GM19240 (cell line): ENCODE measurements at regions not wholly inside any gene's neighbourhood (a gene's known extent, or its start where the extent isn't known, plus 50 kb on each side); places are given as distances from the start of the nearest gene placed in this dataset.

Source experiments
- DNase-seq: peaks from one replicate; pipeline ENCODE4 v3.0.0; 2011; ENCODE audit warnings: low spot score; ENCODE audit not compliant: insufficient read length

DNA sequence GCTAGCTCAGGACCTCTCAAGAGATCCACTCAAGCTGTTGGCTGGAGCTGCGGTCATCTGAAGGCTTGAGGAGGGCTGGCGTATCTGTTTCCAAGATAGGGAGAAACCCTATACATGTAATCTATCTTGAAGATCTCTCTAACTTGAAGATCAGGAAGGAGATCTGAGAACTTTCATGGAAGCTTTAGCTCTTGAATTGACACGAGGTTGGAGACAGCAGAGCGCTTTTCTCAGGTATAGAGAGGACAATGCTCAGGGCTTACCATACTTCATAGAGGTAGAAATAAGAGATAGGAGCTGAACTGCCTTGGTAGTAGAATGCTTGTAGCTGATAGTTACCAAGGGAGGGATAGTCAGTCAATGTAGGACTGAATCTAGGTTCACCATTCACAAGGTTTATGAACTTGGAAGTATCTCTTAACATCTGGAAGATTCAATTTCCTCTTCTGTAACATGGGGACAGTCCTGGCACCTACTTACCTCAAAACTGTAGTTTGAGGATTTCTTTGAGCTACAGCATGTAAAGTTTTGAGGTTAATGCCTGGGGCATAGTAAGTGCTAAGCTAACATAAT is 267.0 kb upstream of the MAF start:
- DNase-seq: no peak

DNA sequence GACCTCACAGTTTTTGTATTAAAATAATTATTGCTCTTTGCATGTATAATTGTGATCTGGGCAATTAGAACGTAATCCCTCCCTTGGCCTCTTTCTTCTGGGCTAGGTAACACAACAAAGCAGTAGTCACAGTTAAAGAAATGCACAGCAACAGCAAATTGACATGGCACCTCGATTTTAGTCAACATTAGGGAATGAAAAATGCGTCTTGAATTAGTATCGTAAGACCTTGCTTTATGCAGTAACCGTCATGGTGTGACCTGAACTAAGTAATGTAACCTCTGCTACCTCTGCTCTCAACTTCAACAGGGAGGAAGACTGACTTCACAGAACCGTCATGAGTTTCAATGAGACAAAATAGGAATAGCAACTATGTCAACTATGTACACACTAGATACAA is 265.4 kb upstream of the MAF start:
- DNase-seq: no peak

DNA sequence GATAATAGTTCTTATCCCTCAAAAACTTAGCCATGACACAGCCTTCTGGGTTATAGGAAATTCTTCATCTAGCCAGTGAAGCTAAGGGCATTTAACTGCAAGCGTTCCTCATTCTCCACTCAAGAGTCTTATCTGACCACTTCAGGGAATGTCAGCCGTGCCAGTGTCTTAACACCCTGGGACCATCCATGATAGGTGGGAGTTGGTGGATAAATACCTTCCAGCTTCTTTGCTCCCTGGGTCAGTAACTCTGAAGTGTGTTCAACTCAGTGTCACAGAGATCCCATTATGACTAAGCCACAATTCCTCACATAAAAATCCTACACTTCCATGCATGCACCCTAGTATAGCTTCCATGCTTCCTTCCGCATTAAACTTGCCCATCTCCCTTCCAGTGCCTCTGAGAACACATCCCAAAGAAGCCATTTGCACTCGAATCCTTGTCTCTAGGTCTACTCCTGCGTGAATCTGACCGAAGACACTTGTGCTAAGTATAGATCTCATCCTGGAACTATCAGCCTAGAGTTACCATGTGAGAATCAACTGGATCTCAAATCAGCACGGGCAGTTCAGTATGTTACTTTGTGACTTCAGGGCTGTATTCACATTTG is 264.3 kb upstream of the MAF start:
- DNase-seq: no peak

DNA sequence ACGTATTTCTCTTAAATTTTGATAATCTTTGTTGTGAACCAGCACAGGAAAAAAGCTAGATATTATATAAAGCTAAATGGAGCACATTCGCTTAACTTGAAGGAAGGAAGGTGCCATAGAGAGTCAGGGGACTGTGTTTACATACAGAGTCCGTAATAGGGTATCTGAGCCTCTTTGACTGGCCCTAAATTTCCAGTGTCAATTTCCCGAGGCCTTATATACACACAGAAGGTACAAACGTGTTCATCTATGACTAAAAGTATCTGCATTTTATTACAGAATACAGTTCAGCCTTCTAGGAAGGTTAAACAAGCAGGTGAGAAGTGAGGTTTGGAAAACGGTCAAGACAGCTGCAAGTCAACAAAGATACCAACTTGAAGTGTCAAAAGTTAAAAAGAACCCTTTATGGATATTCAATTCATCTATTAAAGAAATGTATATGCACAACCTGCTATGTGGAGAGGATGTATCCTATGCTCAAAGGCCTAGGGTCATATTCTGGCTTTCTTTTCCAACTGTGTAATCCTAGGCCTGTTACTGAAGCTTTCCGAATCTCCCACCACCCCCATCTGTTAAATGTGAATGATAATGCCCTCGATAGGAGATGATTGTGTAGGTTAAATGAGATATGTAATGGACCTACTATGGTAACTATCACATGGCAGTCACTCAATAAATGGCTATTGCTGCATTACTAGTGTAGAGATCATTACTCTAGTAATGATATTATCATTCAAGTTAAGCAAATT is 263.7 kb upstream of the MAF start:
- no peak for DNase-seq

DNA sequence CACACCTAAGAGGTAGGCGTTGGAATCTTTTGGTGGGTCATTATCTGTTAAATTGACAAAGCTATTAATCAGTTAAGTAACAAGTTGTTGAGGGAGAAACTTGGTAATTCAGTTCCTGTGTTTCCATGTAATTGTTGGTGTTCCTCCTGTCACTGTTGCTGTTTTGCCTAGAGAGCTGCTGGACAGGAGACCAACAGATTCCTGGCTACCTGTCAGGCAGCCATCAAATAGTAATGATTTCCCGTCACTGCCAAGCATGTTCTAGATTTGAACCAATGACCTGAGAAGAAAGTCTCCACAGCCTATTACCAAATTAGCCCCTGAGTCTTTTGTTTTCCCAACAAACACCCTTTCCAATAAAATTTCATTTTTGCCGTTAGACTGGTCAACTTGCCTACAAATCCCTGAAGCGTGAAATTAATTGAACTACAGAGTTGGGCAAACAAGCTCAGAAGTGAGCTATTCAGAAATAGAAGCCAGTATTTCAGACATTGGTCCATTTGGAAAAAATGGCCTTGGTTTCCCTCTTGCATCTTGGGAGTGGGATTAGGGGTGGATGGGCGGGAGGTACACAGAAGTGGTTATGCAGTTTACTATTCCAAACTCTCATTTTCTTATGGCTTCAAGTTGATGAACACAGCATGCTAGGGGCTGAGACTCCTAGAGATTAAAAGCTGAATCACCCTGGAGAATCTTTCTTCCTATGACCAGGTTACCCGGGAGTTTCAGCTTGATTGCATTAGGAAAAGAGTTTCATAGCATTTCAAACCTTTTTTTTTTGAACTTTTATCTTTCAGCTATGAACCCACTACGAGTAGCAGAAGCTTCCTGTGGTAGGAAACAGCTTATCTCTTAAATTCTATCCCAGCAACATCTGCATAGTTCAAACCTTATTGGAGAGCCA is 262.8 kb upstream of the MAF start:
- no peak for DNase-seq

DNA sequence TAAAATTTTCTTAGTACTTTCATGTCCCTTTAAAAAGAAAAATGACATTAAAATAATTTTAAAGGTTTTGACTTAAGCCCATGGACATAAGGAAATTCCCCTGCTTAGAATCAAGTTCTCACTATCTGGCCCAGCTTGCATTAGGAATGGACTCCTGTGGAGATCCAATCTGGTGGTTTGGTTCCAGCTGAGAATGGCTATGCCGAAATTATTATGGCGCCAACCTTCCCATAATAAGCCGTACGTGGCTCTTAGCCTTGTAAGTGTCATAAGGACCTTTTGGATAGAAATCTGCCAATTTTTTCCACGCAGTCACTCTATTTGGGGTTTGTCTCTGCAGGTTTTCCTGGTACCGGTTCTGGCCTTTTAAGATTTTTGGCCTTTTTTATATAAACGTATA is 262.1 kb upstream of the MAF start:
- no peak for DNase-seq

DNA sequence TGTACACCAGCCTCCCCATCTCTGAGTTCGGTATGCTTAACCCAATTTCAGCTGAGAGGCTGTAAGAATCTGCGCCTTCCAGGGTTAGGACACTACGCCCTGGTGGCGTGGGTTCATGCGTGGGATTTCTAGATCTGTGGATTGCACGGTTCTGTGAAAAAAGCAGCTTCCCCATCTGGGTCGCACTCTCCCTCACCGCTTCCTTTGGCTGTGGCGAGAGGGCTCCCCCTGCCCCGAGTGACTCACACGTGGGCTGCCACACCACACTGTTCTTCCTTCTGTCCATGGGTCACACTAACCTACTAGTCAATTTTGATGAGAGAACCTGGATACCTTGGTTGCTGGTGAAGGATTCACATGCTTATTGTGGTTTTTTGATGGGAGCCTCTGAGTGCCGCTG is 256.0 kb upstream of the MAF start:
- no peak for DNase-seq

DNA sequence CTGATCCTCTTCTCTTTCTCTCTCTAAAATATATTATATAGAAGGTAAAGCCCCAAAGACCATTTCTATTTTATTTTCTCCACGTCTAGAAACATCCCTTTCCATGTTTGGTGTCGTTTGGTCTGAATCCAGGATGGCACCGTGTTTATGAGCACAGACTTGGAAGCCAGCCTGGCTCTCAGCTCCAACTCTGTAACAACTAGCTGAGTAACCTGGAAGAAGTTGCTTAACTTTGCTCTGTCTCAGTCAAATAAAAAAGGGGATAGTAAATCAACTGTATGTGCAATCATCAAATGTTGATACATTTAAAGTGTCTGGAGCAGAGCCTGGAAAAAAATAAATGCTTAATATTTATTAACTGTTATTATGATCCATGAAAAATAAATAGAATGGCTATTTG is 249.8 kb upstream of the MAF start:
- DNase-seq: no peak

DNA sequence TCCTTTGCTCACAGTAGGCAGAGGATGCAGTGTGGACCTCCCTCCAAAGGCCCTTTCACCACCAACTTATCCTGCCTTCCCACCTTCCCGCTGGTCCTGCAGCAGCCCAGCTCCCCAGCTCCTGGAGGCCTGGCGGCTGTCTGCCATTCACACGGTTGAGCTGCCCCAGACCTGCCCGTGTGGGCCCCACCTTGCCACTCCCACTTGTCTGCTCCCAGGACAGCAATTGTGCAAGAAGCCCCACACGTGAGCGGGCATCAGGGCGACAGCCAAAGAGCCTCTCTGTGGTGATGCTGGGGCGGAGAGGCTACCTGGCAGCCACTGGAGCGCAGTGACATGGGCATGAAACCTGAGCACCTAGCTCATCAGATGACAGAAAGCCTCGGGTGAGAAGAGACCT is 248.6 kb upstream of the MAF start:
- DNase-seq: no peak

DNA sequence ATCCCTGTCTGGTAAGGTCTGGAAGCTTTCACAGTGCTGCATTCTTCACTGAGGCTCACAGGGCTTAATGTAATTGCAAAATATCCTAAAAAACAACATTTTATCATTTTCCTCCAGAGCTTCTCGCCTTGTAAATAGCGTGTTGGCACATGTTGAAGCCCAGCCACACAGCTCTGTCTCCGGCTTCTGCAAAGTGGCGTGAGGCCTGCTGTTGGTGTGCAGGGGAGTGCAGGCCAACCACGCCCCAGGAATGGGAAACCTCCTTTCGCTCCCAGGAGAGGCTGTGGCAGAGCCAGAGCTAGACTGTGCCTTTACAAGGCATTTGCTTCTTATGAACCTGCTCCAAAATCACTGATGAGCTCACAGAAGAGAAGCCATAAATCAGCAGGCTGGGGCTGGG is 248.2 kb upstream of the MAF start:
- DNase-seq: no peak

DNA sequence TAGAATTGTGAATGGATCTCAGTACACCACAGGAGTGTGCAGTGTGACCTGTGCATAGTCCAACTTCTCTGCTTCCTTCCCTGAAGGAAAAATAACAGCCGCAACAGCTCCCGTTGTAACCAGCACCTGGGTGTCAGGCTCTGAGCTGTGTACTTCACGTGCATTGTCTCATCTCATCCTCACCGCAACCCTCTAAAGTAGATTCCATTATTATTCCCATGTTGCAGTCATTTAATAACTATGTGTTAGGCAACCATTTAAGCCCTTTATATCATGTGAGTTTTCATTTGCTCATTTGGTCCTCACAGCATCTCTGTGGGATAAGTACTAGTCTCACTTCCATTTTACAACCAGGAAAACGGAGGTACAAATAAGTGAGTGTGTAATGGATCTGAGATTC is 247.0 kb upstream of the MAF start:
- DNase-seq: no peak

DNA sequence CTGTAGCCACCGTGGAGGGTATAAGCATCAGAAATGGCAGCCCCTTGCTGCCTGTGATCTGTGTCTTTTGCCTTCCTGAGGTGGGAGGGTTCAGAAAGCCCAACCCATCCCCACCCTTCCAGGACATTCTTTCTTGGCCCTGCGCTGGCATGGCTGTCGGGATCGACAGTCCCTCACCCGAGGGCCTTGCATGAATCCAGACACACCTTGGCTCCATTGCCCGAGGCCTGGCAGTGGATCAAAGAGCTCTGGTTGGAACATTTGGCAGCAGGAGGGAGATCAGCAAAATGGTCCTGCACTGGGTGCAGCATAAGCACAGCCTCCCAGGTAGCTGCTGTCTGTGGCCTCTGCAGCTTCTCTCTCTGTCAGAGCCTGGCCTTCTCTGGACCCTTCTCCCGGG is 246.6 kb upstream of the MAF start:
- no peak for DNase-seq

DNA sequence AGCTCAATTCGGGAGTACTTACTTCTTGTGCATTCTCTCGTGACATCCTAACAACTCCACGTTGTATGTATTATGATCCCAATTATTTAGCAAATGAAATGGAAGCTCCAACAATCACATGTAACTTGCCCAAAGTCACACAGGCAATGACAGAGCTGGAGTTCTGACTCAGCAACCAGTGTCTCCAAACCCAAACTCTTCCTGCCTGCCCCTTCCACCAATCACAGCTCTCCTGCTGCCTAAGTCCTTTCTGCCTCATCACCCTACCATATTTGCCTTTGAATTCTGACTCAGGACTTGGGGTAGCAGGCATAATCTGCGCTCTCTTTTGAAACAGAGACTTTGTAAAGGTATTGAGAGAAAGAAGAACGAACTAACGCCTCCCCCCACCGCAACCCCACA is 245.2 kb upstream of the MAF start:
- DNase-seq: no peak

DNA sequence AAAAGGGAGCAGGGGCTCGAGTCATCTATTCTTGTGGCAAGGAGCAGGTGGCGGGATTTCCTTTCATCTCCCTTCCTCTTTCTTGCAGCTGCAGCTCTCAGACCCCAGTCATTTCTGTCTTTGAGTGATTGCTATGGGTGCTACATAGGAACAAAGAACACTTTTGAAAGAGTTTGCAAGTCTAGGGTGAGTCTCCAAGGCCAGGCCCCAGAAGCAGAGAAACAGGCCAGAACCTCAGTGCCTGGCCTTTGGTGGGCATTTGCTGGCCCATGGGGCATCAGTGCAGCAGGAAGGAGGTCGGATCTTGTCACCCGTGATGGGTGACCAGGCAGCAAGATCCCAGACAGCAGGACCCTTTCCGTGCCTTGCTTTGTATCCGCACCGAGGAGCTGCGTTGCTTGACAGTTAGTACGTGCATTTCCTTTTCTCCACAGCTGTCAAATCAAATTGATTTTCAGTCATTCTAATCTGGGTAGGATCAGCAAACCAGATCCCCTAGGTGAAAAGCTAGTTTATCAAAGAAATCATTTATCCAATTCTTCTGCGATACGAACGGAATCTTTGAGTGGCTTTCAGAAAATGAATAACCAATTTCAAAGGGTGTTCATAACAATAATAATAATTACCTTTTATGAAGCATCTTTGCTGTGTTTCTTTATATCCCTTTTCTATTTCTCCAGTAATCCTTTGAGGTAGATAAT is 244.6 kb upstream of the MAF start:
- no peak for DNase-seq

DNA sequence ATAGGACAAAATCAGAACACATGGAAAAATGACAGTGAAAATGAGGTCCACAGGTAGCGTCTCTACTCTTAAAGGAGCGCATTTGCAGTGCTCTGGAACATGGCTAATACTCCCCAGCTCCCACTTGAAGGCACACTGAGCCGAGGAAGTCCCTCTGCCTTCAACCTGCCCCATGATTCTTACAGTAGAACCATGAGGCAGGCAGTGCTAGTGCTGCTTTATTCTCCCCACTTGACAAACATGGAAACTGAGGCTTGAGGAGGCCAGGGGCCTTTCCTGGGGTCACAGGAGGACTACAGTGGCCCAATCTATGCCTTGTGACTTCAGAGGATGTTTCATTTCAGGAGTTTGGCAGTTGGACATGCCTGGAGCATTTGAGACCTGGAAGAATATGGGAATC is 244.1 kb upstream of the MAF start:
- DNase-seq: no peak

DNA sequence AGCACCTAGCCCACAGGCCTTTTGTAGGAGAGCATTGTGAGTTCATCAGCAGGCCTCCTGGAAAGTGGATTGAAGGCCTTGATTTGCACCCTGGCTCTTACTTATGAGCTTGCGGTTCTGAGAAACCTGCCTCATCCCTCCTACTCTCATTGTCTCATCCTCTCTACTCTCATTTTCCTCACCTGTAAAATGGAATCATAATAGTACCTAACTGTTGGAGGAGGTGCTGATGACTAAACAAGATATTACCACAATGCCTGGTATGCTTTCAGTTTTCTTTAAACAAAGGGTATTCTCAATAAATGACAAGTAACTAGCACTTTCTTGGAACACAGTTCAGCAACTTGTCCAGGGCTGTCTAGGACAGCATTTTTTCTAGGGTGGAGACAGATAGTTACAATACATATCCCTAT is 243.1 kb upstream of the MAF start:
- no peak for DNase-seq

DNA sequence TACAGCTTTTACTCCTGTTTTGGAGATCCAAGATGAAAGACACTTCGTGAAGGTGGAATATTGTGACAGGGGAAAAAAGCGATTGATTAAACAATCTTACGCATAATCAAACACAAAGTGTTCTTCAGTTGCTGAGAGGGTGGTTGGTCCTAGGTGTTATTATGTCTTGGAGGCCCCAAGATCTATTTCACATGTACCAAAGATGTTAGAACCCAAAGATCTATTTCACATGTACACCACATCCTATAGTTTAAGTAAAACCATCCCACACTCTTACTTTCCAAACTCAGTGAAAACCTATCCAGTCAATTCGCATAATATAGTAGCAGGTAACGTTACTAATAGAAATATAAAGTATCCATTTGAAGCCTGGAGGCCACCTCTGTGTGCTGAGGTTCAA is 242.6 kb upstream of the MAF start:
- no peak for DNase-seq

DNA sequence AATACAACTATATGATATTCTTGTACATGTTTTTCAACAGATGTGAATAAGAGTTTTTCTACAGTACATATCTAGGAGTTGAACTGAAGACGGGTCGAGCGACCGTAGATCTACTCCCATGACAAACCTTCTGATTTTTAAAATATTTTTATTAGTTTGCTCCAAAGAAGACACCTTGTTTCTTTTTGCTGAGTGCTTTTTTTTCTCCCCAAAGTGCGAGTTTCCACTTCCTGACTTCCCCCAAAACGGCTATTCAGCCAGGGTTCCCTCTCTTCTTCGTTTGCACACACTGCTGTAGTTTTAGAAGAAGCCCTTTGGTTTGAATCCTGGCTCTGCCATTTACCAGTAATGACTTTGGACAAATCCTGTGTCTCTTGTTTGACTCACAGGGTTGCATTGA is 241.7 kb upstream of the MAF start:
- no peak for DNase-seq

DNA sequence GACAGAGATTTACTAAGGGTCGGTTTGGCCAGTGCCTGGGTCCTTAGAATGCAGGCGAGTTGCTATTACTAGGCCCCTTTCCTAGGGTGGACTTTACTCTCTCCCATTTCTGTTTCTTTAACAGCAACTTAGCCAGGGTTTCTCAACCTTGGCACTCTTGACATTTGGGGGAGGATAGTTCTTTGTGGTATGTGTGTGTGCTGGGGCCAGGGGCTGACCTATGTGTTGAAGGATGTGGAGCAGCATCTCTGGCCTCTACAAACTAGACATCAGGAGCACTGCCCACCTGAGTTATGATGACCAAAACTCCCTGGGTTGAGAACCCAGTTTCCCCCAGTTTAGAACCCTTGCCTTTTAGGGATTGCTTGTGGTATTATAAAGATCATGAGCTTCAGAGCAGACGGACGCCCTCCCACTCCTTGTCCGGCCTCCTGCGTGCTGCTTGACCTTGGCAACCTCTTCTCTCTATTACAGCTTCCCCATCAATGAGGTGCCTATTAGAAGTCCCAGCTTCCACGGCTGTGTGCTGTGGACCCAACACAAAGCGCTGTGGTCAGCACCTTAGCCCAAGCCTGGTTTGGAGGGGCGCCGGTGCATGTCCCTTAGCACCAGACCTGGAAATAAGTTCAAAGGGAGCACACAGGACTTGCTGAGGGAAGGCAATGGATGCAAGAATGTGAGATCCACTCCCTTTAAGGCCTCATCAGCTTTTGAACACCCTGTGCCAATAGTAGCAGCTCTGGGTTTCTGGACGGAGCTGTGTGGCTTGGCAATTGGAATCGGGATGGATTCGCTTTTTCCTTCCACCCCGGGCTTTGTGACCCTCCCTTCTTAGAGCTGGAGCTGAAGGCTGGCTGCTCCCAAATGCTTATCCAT is 239.2 kb upstream of the MAF start:
- no peak for DNase-seq

DNA sequence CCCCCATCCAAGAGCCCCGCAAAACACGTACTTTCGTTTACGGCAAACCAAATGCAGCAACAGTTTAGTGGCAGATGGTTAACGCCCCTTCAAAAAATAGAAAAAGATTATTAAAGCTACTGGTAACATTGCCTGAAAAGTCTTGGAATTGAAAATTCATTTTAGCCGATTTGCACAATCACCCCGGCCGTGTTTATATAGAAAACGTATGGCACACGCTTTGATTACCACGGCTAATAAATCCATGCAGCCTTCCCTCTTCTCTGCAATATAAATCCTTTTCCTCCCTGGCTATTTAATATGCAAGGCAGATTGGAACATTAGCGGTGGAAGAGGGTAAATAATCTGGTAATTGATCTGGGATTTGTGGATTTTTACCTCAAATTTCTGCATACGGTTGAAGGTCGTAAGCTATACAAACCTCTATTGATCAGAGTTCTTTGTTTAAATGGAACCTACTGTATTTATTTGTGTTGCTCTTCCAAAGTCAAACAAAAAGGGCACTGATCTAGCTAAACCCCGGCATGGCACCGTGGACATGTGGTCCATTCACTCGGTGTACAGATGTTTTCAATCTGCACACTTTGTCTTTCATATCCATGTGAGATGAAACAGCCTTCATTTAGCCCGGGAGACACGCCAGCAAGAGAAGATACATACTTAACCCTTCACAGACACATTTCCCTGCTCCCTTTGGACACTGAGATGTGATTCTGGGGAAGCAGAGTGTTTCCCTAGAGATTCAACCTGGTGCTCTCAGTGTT is 238.1 kb upstream of the MAF start:
- no peak for DNase-seq
